GM11168 (cell line): ENCODE measurements at regions not wholly inside any gene's neighbourhood (a gene's known extent, or its start where the extent isn't known, plus 50 kb on each side); places are given as distances from the start of the nearest gene placed in this dataset.
"Not testable (repeated sequence)": the region's sequence is repeated elsewhere in the genome, so short reads cannot be mapped to it uniquely, and the experiment has no call there.

ENCODE experiments used
- in situ Hi-C: fragments of 300-500 bp; cut with MboI; formaldehyde crosslinking; loops from one replicate; pipeline ENCODE4 v1.12.0; 2022; ENCODE audit warnings: low sequenced_read_pairs; ENCODE audit not compliant: unreplicated experiment

GRCh38 chr15:98085003-98085639 is 124.6 kb downstream of the ARRDC4 start:
- in situ Hi-C loops: no loop called here

GRCh38 chr15:98088307-98088945 is 127.9 kb downstream of the ARRDC4 start:
- in situ Hi-C loops: not testable (repeated sequence)

GRCh38 chr15:98089352-98089751 is 128.8 kb downstream of the ARRDC4 start:
- in situ Hi-C loops: not testable (repeated sequence)

GRCh38 chr15:98097986-98098385 is 137.5 kb downstream of the ARRDC4 start:
- in situ Hi-C loops: not testable (repeated sequence)

- in situ Hi-C loops: not testable (repeated sequence)
Measured at GRCh38 chr15:98100606-98101005, 140.1 kb downstream of the ARRDC4 start.

GRCh38 chr15:98103570-98103969 is 143.1 kb downstream of the ARRDC4 start:
- in situ Hi-C loops: no loop called here

GRCh38 chr15:98104386-98105151 is 144.1 kb downstream of the ARRDC4 start:
- in situ Hi-C loops: not testable (repeated sequence)

- in situ Hi-C loops: not testable (repeated sequence)
Measured at GRCh38 chr15:98106615-98107194, 146.2 kb downstream of the ARRDC4 start.

- in situ Hi-C loops: no loop called here
Measured at GRCh38 chr15:98111806-98112205, 151.3 kb downstream of the ARRDC4 start.

GRCh38 chr15:98113327-98113726 is 152.8 kb downstream of the ARRDC4 start:
- in situ Hi-C loops: no loop called here

- in situ Hi-C loops: no loop called here
Measured at GRCh38 chr15:98120561-98120960, 160.1 kb downstream of the ARRDC4 start.

- in situ Hi-C loops: no loop called here
Measured at GRCh38 chr15:98121536-98121935, 161.0 kb downstream of the ARRDC4 start.

- in situ Hi-C loops: no loop called here
Measured at GRCh38 chr15:98121957-98122356, 161.5 kb downstream of the ARRDC4 start.

GRCh38 chr15:98123297-98123696 is 162.8 kb downstream of the ARRDC4 start:
- in situ Hi-C loops: no loop called here

- in situ Hi-C loops: no loop called here
Measured at GRCh38 chr15:98123834-98124233, 163.3 kb downstream of the ARRDC4 start.

GRCh38 chr15:98124581-98124980 is 164.1 kb downstream of the ARRDC4 start:
- in situ Hi-C loops: no loop called here

- in situ Hi-C loops: no loop called here
Measured at GRCh38 chr15:98126326-98127085, 166.0 kb downstream of the ARRDC4 start.

- in situ Hi-C loops: no loop called here
Measured at GRCh38 chr15:98127586-98127985, 167.1 kb downstream of the ARRDC4 start.

- in situ Hi-C loops: no loop called here
Measured at GRCh38 chr15:98131924-98132323, 171.4 kb downstream of the ARRDC4 start.

- in situ Hi-C loops: no loop called here
Measured at GRCh38 chr15:98134905-98135304, 174.4 kb downstream of the ARRDC4 start.
